ENCODE measurements at regions not wholly inside any gene's neighbourhood (a gene's known extent, or its start where the extent isn't known, plus 50 kb on each side); places are given as distances from the start of the nearest gene placed in this dataset.

GRCh38 chr7:49707891-49708290 is 65.5 kb upstream of the VWC2 start:
- TF ChIP-seq CTCF (IDR thresholded peaks at IDR 0.05) (no peak), EZH2phosphoT487 (IDR thresholded peaks at IDR 0.05) (no peak)
